ENCODE measurements at regions not wholly inside any gene's neighbourhood (a gene's known extent, or its start where the extent isn't known, plus 50 kb on each side); places are given as distances from the start of the nearest gene placed in this dataset.

DNA sequence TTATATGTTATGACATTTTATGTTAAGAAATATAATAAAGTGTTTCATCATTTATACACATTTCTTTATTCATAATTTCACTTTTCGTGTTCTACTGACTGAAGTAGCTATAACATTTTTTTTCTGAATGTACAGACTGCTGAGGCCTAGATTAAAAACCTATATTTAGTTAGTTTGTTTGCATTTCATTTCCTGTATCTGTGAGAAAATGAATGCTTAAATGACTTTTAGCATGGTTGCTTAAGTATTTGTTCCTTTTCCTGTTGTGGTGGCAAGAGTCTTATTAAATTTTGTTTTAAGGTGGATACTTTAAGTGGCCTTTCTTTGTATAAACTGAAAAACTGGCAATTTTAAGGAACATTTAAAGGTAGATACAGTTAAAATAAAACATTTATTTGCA is 779.7 kb upstream of the MAN1A1 start:
- H4K20me1 ChIP-seq (ENCODE audit: control insufficient read depth, extremely low read depth, insufficient read depth, low read length): no peaks in the 10 kb centered on the region
- H3K4me1 ChIP-seq (ENCODE audit: control insufficient read depth, extremely low read depth, insufficient read depth, low read length): no peaks in the 10 kb centered on the region
- no peaks in the 10 kb centered on the region for H3K27me3 ChIP-seq (ENCODE audit: control insufficient read depth, insufficient read depth, low read length)
- DNase-seq (ENCODE audit: low read depth in 2 of 2): no peak
- no peak overlapping the region for H2AFZ ChIP-seq (ENCODE audit: low read length)
- no peaks in the 10 kb centered on the region for H3K36me3 ChIP-seq (ENCODE audit: control insufficient read depth, insufficient read depth, low read length)
- TF ChIP-seq, protein P1, sequence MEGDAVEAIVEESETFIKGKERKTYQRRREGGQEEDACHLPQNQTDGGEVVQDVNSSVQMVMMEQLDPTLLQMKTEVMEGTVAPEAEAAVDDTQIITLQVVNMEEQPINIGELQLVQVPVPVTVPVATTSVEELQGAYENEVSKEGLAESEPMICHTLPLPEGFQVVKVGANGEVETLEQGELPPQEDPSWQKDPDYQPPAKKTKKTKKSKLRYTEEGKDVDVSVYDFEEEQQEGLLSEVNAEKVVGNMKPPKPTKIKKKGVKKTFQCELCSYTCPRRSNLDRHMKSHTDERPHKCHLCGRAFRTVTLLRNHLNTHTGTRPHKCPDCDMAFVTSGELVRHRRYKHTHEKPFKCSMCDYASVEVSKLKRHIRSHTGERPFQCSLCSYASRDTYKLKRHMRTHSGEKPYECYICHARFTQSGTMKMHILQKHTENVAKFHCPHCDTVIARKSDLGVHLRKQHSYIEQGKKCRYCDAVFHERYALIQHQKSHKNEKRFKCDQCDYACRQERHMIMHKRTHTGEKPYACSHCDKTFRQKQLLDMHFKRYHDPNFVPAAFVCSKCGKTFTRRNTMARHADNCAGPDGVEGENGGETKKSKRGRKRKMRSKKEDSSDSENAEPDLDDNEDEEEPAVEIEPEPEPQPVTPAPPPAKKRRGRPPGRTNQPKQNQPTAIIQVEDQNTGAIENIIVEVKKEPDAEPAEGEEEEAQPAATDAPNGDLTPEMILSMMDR (conservative IDR thresholded peaks at IDR 0.05 in 1 of 2, IDR thresholded peaks at IDR 0.05 in 1 of 2; ENCODE audit: low read depth in 1 of 2, low read length in 2 of 2): no peak
- no peak for TF ChIP-seq EZH2 (IDR thresholded peaks at IDR 0.05; ENCODE audit: low read length, missing control alignments)
- no peak overlapping the region for H3K4me3 ChIP-seq (replicated peaks in 1 of 4; ENCODE audit: control extremely low read depth in 1 of 4, insufficient read depth in 1 of 4, low read depth in 3 of 4, low read length in 4 of 4)
- H3K79me2 ChIP-seq (ENCODE audit: control insufficient read depth, insufficient read depth, low read length): no peaks in the 10 kb centered on the region
- H3K27ac ChIP-seq (ENCODE audit: insufficient read depth, low read length): no peak overlapping the region
- H3K4me2 ChIP-seq (ENCODE audit: extremely low read depth, insufficient read depth, low read length): no peak overlapping the region
- H3K9ac ChIP-seq (ENCODE audit: insufficient read depth, low read length): no peak overlapping the region
- no peaks in the 10 kb centered on the region for H3K9me3 ChIP-seq (ENCODE audit: control insufficient read depth, insufficient read depth, low read depth, low read length)

GRCh38 chr6:120122401-120122800 is 772.8 kb upstream of the MAN1A1 start:
- Histone ChIP-seq H3K79me2 (ENCODE audit: control insufficient read depth, insufficient read depth, low read length) (no peaks in the 10 kb centered on the region), H3K27ac (ENCODE audit: insufficient read depth, low read length) (no peak overlapping the region), H3K4me1 (ENCODE audit: control insufficient read depth, extremely low read depth, insufficient read depth, low read length) (no peaks in the 10 kb centered on the region), H3K4me2 (ENCODE audit: extremely low read depth, insufficient read depth, low read length) (no peak overlapping the region), H2AFZ (ENCODE audit: low read length) (no peak overlapping the region), H3K4me3 (replicated peaks in 1 of 4; ENCODE audit: control extremely low read depth in 1 of 4, insufficient read depth in 1 of 4, low read depth in 3 of 4, low read length in 4 of 4) (no peak overlapping the region), H3K9ac (ENCODE audit: insufficient read depth, low read length) (no peak overlapping the region), H3K9me3 (ENCODE audit: control insufficient read depth, insufficient read depth, low read depth, low read length) (no peaks in the 10 kb centered on the region), H3K27me3 (ENCODE audit: control insufficient read depth, insufficient read depth, low read length) (no peaks in the 10 kb centered on the region), H4K20me1 (ENCODE audit: control insufficient read depth, extremely low read depth, insufficient read depth, low read length) (no peaks in the 10 kb centered on the region), H3K36me3 (ENCODE audit: control insufficient read depth, insufficient read depth, low read length) (no peaks in the 10 kb centered on the region)
- TF ChIP-seq EZH2 (IDR thresholded peaks at IDR 0.05; ENCODE audit: low read length, missing control alignments): no peak
- TF ChIP-seq, protein P1 (conservative IDR thresholded peaks at IDR 0.05 in 1 of 2, IDR thresholded peaks at IDR 0.05 in 1 of 2; ENCODE audit: low read depth in 1 of 2, low read length in 2 of 2): no peak
- no peak for DNase-seq (ENCODE audit: low read depth in 2 of 2)

- Histone ChIP-seq H3K4me3 (replicated peaks in 1 of 4; ENCODE audit: control extremely low read depth in 1 of 4, insufficient read depth in 1 of 4, low read depth in 3 of 4, low read length in 4 of 4) (no peak overlapping the region), H3K36me3 (ENCODE audit: control insufficient read depth, insufficient read depth, low read length) (no peaks in the 10 kb centered on the region), H3K79me2 (ENCODE audit: control insufficient read depth, insufficient read depth, low read length) (no peaks in the 10 kb centered on the region), H3K4me1 (ENCODE audit: control insufficient read depth, extremely low read depth, insufficient read depth, low read length) (no peaks in the 10 kb centered on the region), H3K27me3 (ENCODE audit: control insufficient read depth, insufficient read depth, low read length) (no peaks in the 10 kb centered on the region), H4K20me1 (ENCODE audit: control insufficient read depth, extremely low read depth, insufficient read depth, low read length) (no peaks in the 10 kb centered on the region), H3K9me3 (ENCODE audit: control insufficient read depth, insufficient read depth, low read depth, low read length) (no peaks in the 10 kb centered on the region), H3K27ac (ENCODE audit: insufficient read depth, low read length) (no peak overlapping the region), H3K9ac (ENCODE audit: insufficient read depth, low read length) (no peak overlapping the region), H3K4me2 (ENCODE audit: extremely low read depth, insufficient read depth, low read length) (no peak overlapping the region), H2AFZ (ENCODE audit: low read length) (no peak overlapping the region)
- TF ChIP-seq, protein P1 (conservative IDR thresholded peaks at IDR 0.05 in 1 of 2, IDR thresholded peaks at IDR 0.05 in 1 of 2; ENCODE audit: low read depth in 1 of 2, low read length in 2 of 2): no peak
- no peak for TF ChIP-seq EZH2 (IDR thresholded peaks at IDR 0.05; ENCODE audit: low read length, missing control alignments)
- no peak for DNase-seq (ENCODE audit: low read depth in 2 of 2)
These were observed 766.8 kb upstream of the MAN1A1 start for GRCh38 chr6:120116343-120116742.
